ENCODE measurements at regions not wholly inside any gene's neighbourhood (a gene's known extent, or its start where the extent isn't known, plus 50 kb on each side); places are given as distances from the start of the nearest gene placed in this dataset.

DNA sequence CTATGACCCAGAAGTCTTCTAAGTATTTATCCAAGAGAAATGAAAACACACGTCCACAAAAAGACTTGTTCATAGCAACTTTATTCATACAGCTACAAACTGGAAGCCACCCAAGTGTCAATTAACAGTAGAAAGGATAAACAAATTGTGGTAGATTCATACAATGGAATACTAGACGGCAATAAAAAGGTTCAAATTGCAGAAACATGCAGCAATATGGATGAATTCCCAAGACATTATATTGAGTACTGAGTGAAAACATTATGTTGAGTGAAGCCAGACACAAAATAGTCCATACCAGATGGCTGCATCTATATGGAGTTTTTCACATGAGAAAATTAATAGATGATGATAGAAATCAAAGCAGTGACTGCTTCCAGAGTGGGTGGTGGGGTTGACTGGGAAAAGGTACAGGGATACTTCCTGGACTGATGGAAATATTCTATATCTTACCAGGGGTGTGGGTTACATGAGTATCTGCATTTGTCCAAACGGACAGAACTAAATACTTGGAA lies 292.0 kb downstream of the FGFR2 start:
- TF ChIP-seq, protein P1, sequence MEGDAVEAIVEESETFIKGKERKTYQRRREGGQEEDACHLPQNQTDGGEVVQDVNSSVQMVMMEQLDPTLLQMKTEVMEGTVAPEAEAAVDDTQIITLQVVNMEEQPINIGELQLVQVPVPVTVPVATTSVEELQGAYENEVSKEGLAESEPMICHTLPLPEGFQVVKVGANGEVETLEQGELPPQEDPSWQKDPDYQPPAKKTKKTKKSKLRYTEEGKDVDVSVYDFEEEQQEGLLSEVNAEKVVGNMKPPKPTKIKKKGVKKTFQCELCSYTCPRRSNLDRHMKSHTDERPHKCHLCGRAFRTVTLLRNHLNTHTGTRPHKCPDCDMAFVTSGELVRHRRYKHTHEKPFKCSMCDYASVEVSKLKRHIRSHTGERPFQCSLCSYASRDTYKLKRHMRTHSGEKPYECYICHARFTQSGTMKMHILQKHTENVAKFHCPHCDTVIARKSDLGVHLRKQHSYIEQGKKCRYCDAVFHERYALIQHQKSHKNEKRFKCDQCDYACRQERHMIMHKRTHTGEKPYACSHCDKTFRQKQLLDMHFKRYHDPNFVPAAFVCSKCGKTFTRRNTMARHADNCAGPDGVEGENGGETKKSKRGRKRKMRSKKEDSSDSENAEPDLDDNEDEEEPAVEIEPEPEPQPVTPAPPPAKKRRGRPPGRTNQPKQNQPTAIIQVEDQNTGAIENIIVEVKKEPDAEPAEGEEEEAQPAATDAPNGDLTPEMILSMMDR (IDR thresholded peaks at IDR 0.05; ENCODE audit: insufficient read depth, low read depth, low read length), result no peak
- no peak for TF ChIP-seq EZH2 (IDR thresholded peaks at IDR 0.05; ENCODE audit: insufficient read depth, low read length)

All from astrocyte (in vitro differentiated cells and primary cell).